ENCODE measurements at regions not wholly inside any gene's neighbourhood (a gene's known extent, or its start where the extent isn't known, plus 50 kb on each side); places are given as distances from the start of the nearest gene placed in this dataset.
A peak's percentile ranks its signal among the peaks of the same experiment; 100 is the strongest.

DNA sequence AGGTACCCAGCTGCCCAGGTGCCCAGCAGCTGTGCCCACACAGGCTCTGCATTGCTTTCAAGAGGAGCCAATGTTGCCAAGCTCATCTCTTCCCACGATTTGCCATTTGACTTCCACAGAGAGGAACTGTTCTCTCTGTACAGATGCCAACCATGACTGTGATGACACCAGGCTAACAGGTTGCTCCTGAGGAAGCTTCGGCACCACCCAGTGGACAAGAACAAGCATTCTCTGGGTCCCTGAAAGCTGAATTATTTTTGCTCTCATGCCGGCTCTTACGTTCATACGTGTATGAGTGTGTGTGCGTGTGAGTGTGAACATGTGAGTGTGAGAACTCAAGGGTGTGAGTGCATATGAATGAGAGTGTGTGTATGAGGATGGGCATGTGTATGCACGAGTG is 535.2 kb downstream of the LIG4 start:
- no peak for TF ChIP-seq EP300 (conservative IDR thresholded peaks at IDR 0.05; ENCODE audit: poor library complexity, severe bottlenecking)
- no peak for TF ChIP-seq MXI1 (conservative IDR thresholded peaks at IDR 0.05; ENCODE audit: poor library complexity, severe bottlenecking)
- peak; percentile 21 for TF ChIP-seq RAD21 (conservative IDR thresholded peaks at IDR 0.05)
- TF ChIP-seq, protein P1, sequence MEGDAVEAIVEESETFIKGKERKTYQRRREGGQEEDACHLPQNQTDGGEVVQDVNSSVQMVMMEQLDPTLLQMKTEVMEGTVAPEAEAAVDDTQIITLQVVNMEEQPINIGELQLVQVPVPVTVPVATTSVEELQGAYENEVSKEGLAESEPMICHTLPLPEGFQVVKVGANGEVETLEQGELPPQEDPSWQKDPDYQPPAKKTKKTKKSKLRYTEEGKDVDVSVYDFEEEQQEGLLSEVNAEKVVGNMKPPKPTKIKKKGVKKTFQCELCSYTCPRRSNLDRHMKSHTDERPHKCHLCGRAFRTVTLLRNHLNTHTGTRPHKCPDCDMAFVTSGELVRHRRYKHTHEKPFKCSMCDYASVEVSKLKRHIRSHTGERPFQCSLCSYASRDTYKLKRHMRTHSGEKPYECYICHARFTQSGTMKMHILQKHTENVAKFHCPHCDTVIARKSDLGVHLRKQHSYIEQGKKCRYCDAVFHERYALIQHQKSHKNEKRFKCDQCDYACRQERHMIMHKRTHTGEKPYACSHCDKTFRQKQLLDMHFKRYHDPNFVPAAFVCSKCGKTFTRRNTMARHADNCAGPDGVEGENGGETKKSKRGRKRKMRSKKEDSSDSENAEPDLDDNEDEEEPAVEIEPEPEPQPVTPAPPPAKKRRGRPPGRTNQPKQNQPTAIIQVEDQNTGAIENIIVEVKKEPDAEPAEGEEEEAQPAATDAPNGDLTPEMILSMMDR (IDR thresholded peaks at IDR 0.05; ENCODE audit: poor library complexity, severe bottlenecking): peak; percentile 38
- TF ChIP-seq POLR2AphosphoS5 (IDR thresholded peaks at IDR 0.05): no peak
- TF ChIP-seq TAF1 (IDR thresholded peaks at IDR 0.05; ENCODE audit: low read depth): no peak

Data from neural cell (in vitro differentiated cells).